Stimulated activated CD4-positive, alpha-beta T cell treated with anti-CD3 and anti-CD28 coated beads, Interleukin-4, amount 100 ng/mL, for 48 hours (primary cell): ENCODE measurements at regions not wholly inside any gene's neighbourhood (a gene's known extent, or its start where the extent isn't known, plus 50 kb on each side); places are given as distances from the start of the nearest gene placed in this dataset.

Experiments
- DNase-seq, 2 donors: peaks; one replicate each; pipeline ENCODE4 v3.0.0-alpha.2; 2020; ENCODE audit warnings: low read depth in 2 of 2

- no peak for DNase-seq
Observed at GRCh38 chr6:43983191-43983590, 144.1 kb downstream of the MRPL14 start.

- no peak for DNase-seq
Observed at GRCh38 chr6:43982084-43982625, 145.1 kb downstream of the MRPL14 start.

- DNase-seq = no peak
Observed at GRCh38 chr6:43981363-43981990, 145.8 kb downstream of the MRPL14 start.

GRCh38 chr6:43980004-43980795 lies 147.1 kb downstream of the MRPL14 start:
- DNase-seq = no peak

- no peak for DNase-seq
Observed at GRCh38 chr6:43979525-43979924, 147.7 kb downstream of the MRPL14 start.

GRCh38 chr6:43978473-43979346 lies 148.5 kb downstream of the MRPL14 start:
- DNase-seq = no peak

- no peak for DNase-seq
Observed at GRCh38 chr6:43977404-43978111, 149.7 kb downstream of the MRPL14 start.

GRCh38 chr6:43976706-43977403 lies 150.4 kb downstream of the MRPL14 start:
- DNase-seq = no peak

- DNase-seq = no peak
Observed at GRCh38 chr6:43974643-43975230, 152.5 kb downstream of the MRPL14 start.

GRCh38 chr6:43973357-43973756 lies 153.9 kb downstream of the MRPL14 start:
- no peak for DNase-seq

- DNase-seq = no peak
Observed at GRCh38 chr6:43972913-43973300, 154.3 kb downstream of the MRPL14 start.

- DNase-seq = no peak
Observed at GRCh38 chr6:43972179-43972912, 154.9 kb downstream of the MRPL14 start.

GRCh38 chr6:43971776-43972126 lies 155.5 kb downstream of the MRPL14 start:
- DNase-seq = no peak

GRCh38 chr6:43970913-43971775 lies 156.1 kb downstream of the MRPL14 start:
- no peak for DNase-seq

- no peak for DNase-seq
Observed at GRCh38 chr6:43970068-43970912, 157.0 kb downstream of the MRPL14 start.

- DNase-seq = no peak
Observed at GRCh38 chr6:43969158-43969981, 157.9 kb downstream of the MRPL14 start.
